ENCODE measurements at regions not wholly inside any gene's neighbourhood (a gene's known extent, or its start where the extent isn't known, plus 50 kb on each side); places are given as distances from the start of the nearest gene placed in this dataset.

GRCh38 chr3:162377608-162378007 lies 881.0 kb downstream of the OTOL1 start:
- H3K4me3 Mint-ChIP-seq (ENCODE audit: low read depth), result no peak overlapping the region
- H3K9me3 Mint-ChIP-seq (ENCODE audit: low read depth), result peaks cover 7% of the 10 kb centered on the region
- no peak for TF ChIP-seq CTCF (IDR thresholded peaks at IDR 0.05; ENCODE audit: unreplicated experiment)
- no peaks in the 10 kb centered on the region for H3K36me3 Mint-ChIP-seq (ENCODE audit: insufficient read depth)
- no peaks in the 10 kb centered on the region for H3K27me3 Mint-ChIP-seq
- no peak for DNase-seq (ENCODE audit: low spot score, unreplicated experiment)
- H3K4me1 Mint-ChIP-seq (ENCODE audit: low read depth), result no peaks in the 10 kb centered on the region
- no peak overlapping the region for H3K27ac Mint-ChIP-seq

- Mint-ChIP-seq H3K4me3 (ENCODE audit: low read depth) (no peak overlapping the region), H3K36me3 (ENCODE audit: insufficient read depth) (no peaks in the 10 kb centered on the region), H3K4me1 (ENCODE audit: low read depth) (no peaks in the 10 kb centered on the region)
Observed at GRCh38 chr3:162385387-162385786, 888.8 kb downstream of the OTOL1 start.

GRCh38 chr3:162390891-162391290 lies 894.3 kb downstream of the OTOL1 start:
- H3K4me3 Mint-ChIP-seq (ENCODE audit: low read depth), result no peak overlapping the region
- DNase-seq (ENCODE audit: low spot score, unreplicated experiment), result no peak
- H3K27me3 Mint-ChIP-seq, result no peaks in the 10 kb centered on the region
- H3K9me3 Mint-ChIP-seq (ENCODE audit: low read depth), result peaks cover 4% of the 10 kb centered on the region
- no peak for TF ChIP-seq CTCF (IDR thresholded peaks at IDR 0.05; ENCODE audit: unreplicated experiment)
- H3K4me1 Mint-ChIP-seq (ENCODE audit: low read depth), result no peaks in the 10 kb centered on the region
- no peak overlapping the region for H3K27ac Mint-ChIP-seq
- H3K36me3 Mint-ChIP-seq (ENCODE audit: insufficient read depth), result no peaks in the 10 kb centered on the region

More at GRCh38 chr3:162385387-162385786, 888.8 kb downstream of the OTOL1 start:
- Mint-ChIP-seq H3K9me3 (ENCODE audit: low read depth) (no peaks in the 10 kb centered on the region), H3K27me3 (no peaks in the 10 kb centered on the region), H3K27ac (no peak overlapping the region)
- DNase-seq (ENCODE audit: low spot score, unreplicated experiment), result no peak
- TF ChIP-seq CTCF (IDR thresholded peaks at IDR 0.05; ENCODE audit: unreplicated experiment), result no peak

- Mint-ChIP-seq H3K36me3 (ENCODE audit: insufficient read depth) (no peaks in the 10 kb centered on the region), H3K27me3 (no peaks in the 10 kb centered on the region), H3K4me3 (ENCODE audit: low read depth) (no peak overlapping the region), H3K27ac (no peak overlapping the region), H3K4me1 (ENCODE audit: low read depth) (no peaks in the 10 kb centered on the region), H3K9me3 (ENCODE audit: low read depth) (peaks cover 4% of the 10 kb centered on the region)
- no peak for DNase-seq (ENCODE audit: low spot score, unreplicated experiment)
- no peak for TF ChIP-seq CTCF (IDR thresholded peaks at IDR 0.05; ENCODE audit: unreplicated experiment)
Observed at GRCh38 chr3:162391301-162391700, 894.7 kb downstream of the OTOL1 start.

- no peaks in the 10 kb centered on the region for H3K27me3 Mint-ChIP-seq
- no peaks in the 10 kb centered on the region for H3K36me3 Mint-ChIP-seq (ENCODE audit: insufficient read depth)
- no peak overlapping the region for H3K4me3 Mint-ChIP-seq (ENCODE audit: low read depth)
- H3K9me3 Mint-ChIP-seq (ENCODE audit: low read depth), result peaks cover 4% of the 10 kb centered on the region
- H3K4me1 Mint-ChIP-seq (ENCODE audit: low read depth), result no peaks in the 10 kb centered on the region
- DNase-seq (ENCODE audit: low spot score, unreplicated experiment), result no peak
- no peak for TF ChIP-seq CTCF (IDR thresholded peaks at IDR 0.05; ENCODE audit: unreplicated experiment)
- no peak overlapping the region for H3K27ac Mint-ChIP-seq
Observed at GRCh38 chr3:162395496-162395895, 898.9 kb downstream of the OTOL1 start.

Data from progenitor cell of endocrine pancreas (in vitro differentiated cells).